ENCODE measurements at regions not wholly inside any gene's neighbourhood (a gene's known extent, or its start where the extent isn't known, plus 50 kb on each side); places are given as distances from the start of the nearest gene placed in this dataset.

- TF ChIP-seq ZNF692 (tag by site-specific recombination; IDR thresholded peaks at IDR 0.05): no peak
- no peak for TF ChIP-seq SETDB1 (IDR thresholded peaks at IDR 0.05; ENCODE audit: insufficient read length, low read length)
- TF ChIP-seq ZBTB6 (tag by site-specific recombination; IDR thresholded peaks at IDR 0.05): no peak
- no peak for TF ChIP-seq ZNF792 (tag by site-specific recombination; IDR thresholded peaks at IDR 0.05)
- no peak for TF ChIP-seq ZNF664 (tag by site-specific recombination; IDR thresholded peaks at IDR 0.05)
- TF ChIP-seq ZBTB11 (tag by site-specific recombination; conservative IDR thresholded peaks at IDR 0.05; ENCODE audit: low read depth): no peak
- no peak for TF ChIP-seq ZNF768 (tag by site-specific recombination; IDR thresholded peaks at IDR 0.05)
- no peak for TF ChIP-seq ZNF341 (tag by site-specific recombination; IDR thresholded peaks at IDR 0.05; ENCODE audit: low read depth)
- TF ChIP-seq ZNF629 (tag by site-specific recombination; IDR thresholded peaks at IDR 0.05): no peak
Observed at GRCh38 chr4:136749989-136750388, 782.3 kb downstream of the PCDH18 start (continued).

- ChIA-PET CTCF (no interaction called here), POLR2A (no interaction called here)
- Histone ChIP-seq H3K27ac (ENCODE audit: extremely low read depth, low read depth, low read length) (no peak overlapping the region), H3K36me3 (ENCODE audit: control insufficient read depth in 2 of 2, insufficient read depth in 1 of 2, low read length in 2 of 2) (no peaks in the 10 kb centered on the region), H3K4me3 (ENCODE audit: low read depth, low read length) (no peak overlapping the region), H3K9me3 (ENCODE audit: control insufficient read depth, insufficient read depth, low read depth, low read length) (no peaks in the 10 kb centered on the region), H3K4me1 (ENCODE audit: control insufficient read depth, insufficient read depth, low read length) (no peaks in the 10 kb centered on the region)
- TF ChIP-seq ZNF580 (tag by site-specific recombination; IDR thresholded peaks at IDR 0.05): no peak
- no peak for TF ChIP-seq INSM2 (tag by site-specific recombination; IDR thresholded peaks at IDR 0.05)
- TF ChIP-seq ZNF121 (tag by site-specific recombination; IDR thresholded peaks at IDR 0.05): no peak
- no peak for TF ChIP-seq ZNF843 (tag by site-specific recombination; IDR thresholded peaks at IDR 0.05)
- no peak for TF ChIP-seq ZNF169 (tag by site-specific recombination; IDR thresholded peaks at IDR 0.05)
- TF ChIP-seq ELK4 (IDR thresholded peaks at IDR 0.05; ENCODE audit: borderline replicate concordance, low read depth, low read length): no peak
- no peak for TF ChIP-seq PRDM2 (tag by site-specific recombination; IDR thresholded peaks at IDR 0.05; ENCODE audit: borderline replicate concordance)
- TF ChIP-seq SCRT2 (tag by site-specific recombination; IDR thresholded peaks at IDR 0.05): no peak
- no peak for TF ChIP-seq ZBTB20 (tag by site-specific recombination; IDR thresholded peaks at IDR 0.05)
- no peak for TF ChIP-seq ZNF211 (tag by site-specific recombination; IDR thresholded peaks at IDR 0.05; ENCODE audit: low read depth)
- TF ChIP-seq ZEB2 (tag by site-specific recombination; IDR thresholded peaks at IDR 0.05): no peak
- TF ChIP-seq WT1 (tag by site-specific recombination; IDR thresholded peaks at IDR 0.05): no peak
- TF ChIP-seq SETDB1 (IDR thresholded peaks at IDR 0.05; ENCODE audit: insufficient read length, low read length): no peak
- no peak for TF ChIP-seq ZNF350 (tag by site-specific recombination; IDR thresholded peaks at IDR 0.05)
- TF ChIP-seq ZNF16 (tag by site-specific recombination; IDR thresholded peaks at IDR 0.05; ENCODE audit: low read depth): no peak
Observed at GRCh38 chr4:136748773-136749172, 783.5 kb downstream of the PCDH18 start.
